ENCODE measurements at regions not wholly inside any gene's neighbourhood (a gene's known extent, or its start where the extent isn't known, plus 50 kb on each side); places are given as distances from the start of the nearest gene placed in this dataset.

- Histone ChIP-seq H3K9me3 (no peaks in the 10 kb centered on the region), H3K27ac (no peak overlapping the region), H3K4me3 (no peak overlapping the region), H3K36me3 (replicated peaks in 1 of 2; ENCODE audit: insufficient read depth in 1 of 2, low read depth in 2 of 2) (no peaks in the 10 kb centered on the region), H3K4me1 (no peaks in the 10 kb centered on the region), H3K27me3 (no peaks in the 10 kb centered on the region)
- no peak for DNase-seq
- WGBS, 2 donors: 84 to 93% methylated on average over 4 to 6 of the region's 6 CpGs
- intact Hi-C loops (cut with DNase I): no loop called here
- ATAC-seq: no peak
- no peak for TF ChIP-seq POLR2A (IDR thresholded peaks at IDR 0.05)
- TF ChIP-seq CTCF (IDR thresholded peaks at IDR 0.05): no peak
Measured at GRCh38 chr6:4349931-4350330, 214.6 kb upstream of the ECI2 start.

DNA sequence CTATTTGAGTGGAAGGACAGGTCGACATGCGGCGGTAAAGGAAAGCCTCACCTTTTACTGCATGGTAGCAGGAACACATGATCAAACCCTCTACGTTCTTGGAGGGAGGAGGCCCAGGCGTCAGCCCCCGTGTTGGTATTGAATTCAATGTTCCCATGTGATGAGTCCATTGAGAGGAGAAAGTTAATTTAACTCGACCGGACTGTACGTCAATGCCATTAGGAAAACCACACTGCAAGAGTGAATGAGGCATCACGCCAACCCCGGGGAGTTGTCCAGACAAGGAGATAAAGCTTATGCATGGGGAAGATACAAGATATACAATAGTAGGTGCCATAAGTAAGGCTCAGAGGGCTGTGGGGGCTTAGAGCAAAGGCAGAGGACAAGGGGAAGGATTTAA, 213.9 kb upstream of the ECI2 start:
- ATAC-seq (no peak), DNase-seq (no peak)
- WGBS, 2 donors: 80 to 85% methylated on average over 11 of the region's 11 CpGs
- no peak overlapping the region for H3K4me3 ChIP-seq
- no peaks in the 10 kb centered on the region for H3K36me3 ChIP-seq (replicated peaks in 1 of 2; ENCODE audit: insufficient read depth in 1 of 2, low read depth in 2 of 2)
- H3K27me3 ChIP-seq: no peaks in the 10 kb centered on the region
- no peaks in the 10 kb centered on the region for H3K9me3 ChIP-seq
- intact Hi-C loops (cut with DNase I): no loop called here
- H3K4me1 ChIP-seq: no peaks in the 10 kb centered on the region
- TF ChIP-seq CTCF (IDR thresholded peaks at IDR 0.05): no peak
- TF ChIP-seq POLR2A (IDR thresholded peaks at IDR 0.05): no peak
- H3K27ac ChIP-seq: no peak overlapping the region

- Histone ChIP-seq H3K9me3 (no peaks in the 10 kb centered on the region), H3K4me3 (no peak overlapping the region), H3K27ac (no peak overlapping the region), H3K36me3 (replicated peaks in 1 of 2; ENCODE audit: insufficient read depth in 1 of 2, low read depth in 2 of 2) (no peaks in the 10 kb centered on the region), H3K27me3 (no peaks in the 10 kb centered on the region), H3K4me1 (no peaks in the 10 kb centered on the region)
- TF ChIP-seq POLR2A (IDR thresholded peaks at IDR 0.05): no peak
- TF ChIP-seq CTCF (IDR thresholded peaks at IDR 0.05): no peak
- ATAC-seq (no peak), DNase-seq (peak in 1 of 4 donors; percentile 12)
- intact Hi-C loops (cut with DNase I): no loop called here
- WGBS, 2 donors: 64 to 69% methylated on average over 14 of the region's 14 CpGs
Measured at GRCh38 chr6:4348462-4349112, 213.2 kb upstream of the ECI2 start.

DNA sequence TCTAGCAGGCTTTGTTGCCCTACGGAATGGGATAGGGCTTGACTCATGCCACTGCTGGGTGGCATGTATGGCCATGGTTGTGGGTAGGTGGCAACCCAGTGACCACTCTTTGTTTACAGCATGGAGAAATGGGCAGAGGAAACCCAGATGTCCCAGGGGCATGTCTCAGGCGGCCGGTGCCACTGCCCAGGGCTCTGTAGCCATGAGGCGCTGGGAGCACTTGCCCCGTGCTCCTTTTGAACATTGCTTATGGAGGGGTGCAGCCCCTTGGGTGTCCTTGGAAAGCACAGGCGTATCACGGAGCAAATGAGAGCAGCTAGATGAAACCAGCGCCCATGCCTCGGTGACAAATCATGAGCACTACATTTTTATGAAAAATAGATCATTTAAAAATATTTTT, 212.5 kb upstream of the ECI2 start:
- H3K4me1 ChIP-seq: no peaks in the 10 kb centered on the region
- WGBS, 2 donors: 87 to 89% methylated on average over 9 of the region's 9 CpGs

More for the DNA sequence above, 212.5 kb upstream of the ECI2 start:
- H3K27ac ChIP-seq: no peak overlapping the region
- no peaks in the 10 kb centered on the region for H3K27me3 ChIP-seq
- no peak for TF ChIP-seq CTCF (IDR thresholded peaks at IDR 0.05)
- no peak for TF ChIP-seq POLR2A (IDR thresholded peaks at IDR 0.05)
- no peak for DNase-seq
- no peak for ATAC-seq
- intact Hi-C loops (cut with DNase I): no loop called here
- H3K9me3 ChIP-seq: no peaks in the 10 kb centered on the region
- no peaks in the 10 kb centered on the region for H3K36me3 ChIP-seq (replicated peaks in 1 of 2; ENCODE audit: insufficient read depth in 1 of 2, low read depth in 2 of 2)
- H3K4me3 ChIP-seq: no peak overlapping the region

All from body of pancreas (tissue), 4 donors.